Amniotic epithelial cell (primary cell): ENCODE measurements at regions not wholly inside any gene's neighbourhood (a gene's known extent, or its start where the extent isn't known, plus 50 kb on each side); places are given as distances from the start of the nearest gene placed in this dataset.

ENCODE experiments used
- DNase-seq: peaks from one replicate; pipeline ENCODE4 v3.0.0-alpha.2; 2010; ENCODE audit warnings: low read depth

DNA sequence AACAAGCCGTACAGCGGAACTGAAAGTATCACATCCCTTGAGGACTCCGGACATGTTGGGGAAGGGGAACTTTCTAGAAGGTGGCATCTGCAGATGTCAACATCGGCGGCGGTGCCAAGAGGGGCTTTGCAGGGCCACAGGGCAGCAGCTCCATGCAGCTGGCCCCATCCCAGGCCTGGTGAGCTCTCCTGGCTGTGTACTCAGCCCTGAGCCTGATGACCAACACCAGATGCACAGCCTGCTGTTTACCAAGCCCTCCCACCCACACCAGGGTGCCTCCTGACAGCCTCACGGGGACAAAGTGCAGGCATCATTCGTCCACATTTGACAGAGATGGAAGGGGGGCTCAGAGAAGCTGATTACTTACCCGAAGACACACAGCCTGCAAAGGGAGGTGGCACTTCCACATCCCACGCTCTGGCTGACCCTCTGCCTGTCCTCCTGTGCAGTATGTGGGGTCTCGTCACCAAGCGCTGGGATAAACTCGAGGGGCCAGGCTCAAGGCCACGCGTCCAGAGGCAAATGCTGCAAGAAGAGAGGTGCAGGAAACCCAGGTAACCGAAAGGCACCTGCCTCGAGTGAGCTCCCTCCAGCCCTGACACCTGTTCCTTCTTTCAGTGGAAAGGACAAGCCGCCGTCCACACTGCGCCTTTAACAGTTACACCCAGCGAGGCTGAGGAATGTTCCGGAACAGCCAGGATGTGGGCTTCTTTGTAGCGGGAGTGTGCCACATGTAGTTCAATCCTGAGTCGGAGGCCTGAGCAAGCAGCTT is 69.0 kb upstream of the ASAP2 start:
- DNase-seq, result no peak

DNA sequence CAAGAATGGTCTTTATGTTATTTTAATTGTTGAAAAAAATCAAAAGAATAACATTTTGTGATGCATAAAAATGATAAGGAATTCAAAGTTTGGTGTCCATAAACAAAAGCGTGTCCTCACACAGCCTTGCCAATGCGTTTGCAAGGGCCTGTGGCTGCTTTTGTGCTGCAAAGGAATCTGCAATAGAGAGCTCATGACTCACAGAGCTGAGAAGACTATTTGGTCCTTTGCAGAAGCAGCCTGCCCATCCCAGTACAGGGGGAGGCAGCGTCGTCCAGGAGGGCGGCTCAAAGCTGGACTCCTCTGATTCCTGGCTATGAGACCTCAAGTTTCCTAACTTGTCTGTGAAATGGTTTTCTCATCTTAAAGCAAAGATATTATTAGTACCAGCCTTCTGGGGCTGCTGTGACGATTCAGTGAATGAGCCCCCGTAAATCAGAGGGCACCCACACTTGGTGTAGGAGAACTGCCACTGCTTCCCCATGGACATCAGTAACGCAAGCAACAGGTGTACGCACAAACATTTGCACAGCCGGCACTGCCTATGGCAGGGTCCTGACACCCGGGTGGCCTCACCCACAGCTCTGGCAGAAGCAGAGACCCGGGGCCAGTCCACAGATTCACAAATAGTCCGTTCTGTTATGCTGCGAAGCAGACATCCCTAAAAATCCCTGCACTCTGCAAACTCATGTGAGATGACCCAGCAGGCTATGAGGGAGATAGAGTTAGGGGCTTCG is 70.6 kb upstream of the ASAP2 start:
- peak; percentile 47 for DNase-seq

DNA sequence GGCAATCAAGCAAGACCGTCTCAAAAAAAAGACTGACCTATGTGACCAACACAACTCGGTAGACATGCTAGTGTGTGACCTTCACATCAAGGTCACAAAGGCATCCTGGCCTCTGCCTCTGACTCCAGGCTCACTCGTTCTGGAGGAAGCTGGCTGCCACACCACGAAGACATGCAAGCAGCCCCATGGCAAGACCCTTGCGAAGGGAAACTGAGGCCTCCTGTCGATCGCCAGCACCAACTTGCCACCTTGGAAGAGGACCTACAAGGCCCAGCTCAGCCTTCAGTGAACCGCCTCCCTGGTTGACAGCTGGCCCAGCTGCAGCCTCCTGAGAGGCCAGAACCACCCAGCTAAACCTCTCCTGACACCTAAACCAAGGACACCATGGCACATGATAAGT is 79.3 kb upstream of the ASAP2 start:
- no peak for DNase-seq

DNA sequence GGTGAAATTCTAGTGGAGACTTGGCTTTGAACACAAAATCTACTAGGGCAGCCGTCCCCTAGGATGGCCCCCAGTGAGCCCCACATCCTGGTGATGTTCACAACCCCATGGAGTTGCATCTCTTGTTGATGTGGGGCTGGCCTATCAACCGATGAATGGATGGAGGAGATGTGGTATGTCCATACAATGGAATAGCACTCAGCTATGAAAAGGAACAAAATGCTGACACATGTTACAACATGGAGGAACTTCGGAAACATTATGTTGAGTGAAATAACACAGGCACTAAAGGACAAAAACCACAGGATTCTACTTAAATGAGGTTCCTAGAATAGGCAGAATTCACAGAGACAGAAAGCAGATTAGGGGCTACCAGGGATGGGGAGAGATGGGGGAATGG is 80.1 kb upstream of the ASAP2 start:
- no peak for DNase-seq

DNA sequence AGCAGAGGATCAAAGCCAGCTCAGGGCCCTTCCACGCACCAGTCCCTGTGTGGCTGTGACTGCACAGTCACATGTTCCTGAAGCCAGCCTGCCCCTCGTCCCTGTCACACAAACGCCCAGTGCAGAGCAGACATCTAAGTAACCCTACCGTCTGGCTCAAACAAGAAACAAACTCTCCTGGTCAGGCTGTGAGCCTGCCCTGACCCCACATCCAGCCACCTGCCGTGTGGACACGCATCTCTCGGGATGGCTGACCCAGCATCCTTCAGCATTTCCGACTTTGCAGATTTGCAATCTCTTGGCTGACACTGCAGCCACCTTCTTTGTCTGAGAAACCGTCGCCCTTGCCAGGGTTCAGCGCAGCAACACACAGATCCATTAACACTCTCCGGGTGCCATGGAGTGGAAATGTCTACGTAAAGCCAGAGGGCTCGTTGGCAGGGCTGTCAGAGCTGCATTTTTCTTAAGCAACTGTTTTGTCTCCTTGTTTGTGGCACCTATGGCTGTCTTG is 82.3 kb upstream of the ASAP2 start:
- no peak for DNase-seq

DNA sequence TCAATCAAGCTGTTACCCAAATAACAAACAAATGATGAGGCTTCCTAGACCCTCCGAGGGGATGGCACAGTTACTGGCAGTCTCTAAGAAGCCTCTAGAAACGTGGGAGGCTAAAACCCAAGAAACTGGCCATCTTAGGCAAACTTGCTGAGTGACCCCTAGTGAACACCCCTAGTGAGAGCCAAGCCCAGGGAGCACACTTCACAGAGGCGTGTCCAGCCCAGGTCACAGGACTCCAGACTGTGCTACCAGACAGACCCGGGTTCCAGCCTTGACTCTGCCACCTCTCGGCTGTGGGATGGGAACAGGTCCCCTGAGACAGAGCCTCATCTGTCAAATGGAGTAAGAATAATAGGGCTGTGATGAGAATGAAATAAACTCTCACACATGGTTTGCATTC is 83.5 kb upstream of the ASAP2 start:
- DNase-seq, result no peak

DNA sequence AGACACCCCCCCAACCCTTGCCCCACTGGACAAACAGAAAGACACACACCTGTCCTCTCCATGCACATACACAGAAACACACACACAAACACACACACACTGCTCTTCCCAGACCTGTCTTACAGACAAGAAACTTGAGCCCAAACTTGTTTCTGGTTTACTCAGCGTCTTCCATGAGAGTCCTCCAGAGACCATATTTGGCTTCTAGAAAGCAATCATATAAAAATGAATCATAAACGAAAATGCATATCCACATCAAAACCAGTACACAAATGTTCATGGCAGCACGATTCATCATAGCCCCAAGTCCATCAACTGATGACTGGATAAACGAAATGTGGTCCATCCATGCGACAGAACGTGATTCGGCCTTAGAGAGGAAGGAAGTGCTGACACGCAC is 84.2 kb upstream of the ASAP2 start:
- no peak for DNase-seq

DNA sequence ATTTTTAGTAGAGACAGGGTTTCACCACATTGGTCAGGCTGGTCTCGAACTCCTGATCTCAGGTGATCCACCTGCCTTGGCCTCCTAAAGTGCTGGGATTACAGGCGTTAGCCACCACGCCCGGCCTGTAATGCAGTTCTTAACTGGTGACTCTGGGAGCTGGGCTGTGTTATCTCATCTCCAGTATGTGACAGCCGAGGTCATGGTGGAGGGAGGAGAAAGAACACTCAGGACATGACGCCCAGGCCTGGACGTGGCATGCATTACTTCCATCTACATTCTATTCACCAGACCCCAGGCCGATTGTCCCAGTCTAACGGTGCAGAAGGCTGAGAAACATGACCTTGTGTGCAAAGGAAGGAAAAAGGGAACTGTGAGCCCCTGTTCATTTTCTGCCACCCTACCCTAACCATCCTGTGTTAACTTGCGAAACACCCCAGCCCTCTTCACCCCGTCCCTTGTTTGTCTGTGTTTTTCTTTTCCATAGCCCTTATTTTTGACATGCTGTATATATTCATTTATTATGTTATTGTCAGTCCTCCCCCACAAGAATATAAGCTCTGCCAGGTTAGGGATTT is 88.1 kb upstream of the ASAP2 start:
- no peak for DNase-seq

DNA sequence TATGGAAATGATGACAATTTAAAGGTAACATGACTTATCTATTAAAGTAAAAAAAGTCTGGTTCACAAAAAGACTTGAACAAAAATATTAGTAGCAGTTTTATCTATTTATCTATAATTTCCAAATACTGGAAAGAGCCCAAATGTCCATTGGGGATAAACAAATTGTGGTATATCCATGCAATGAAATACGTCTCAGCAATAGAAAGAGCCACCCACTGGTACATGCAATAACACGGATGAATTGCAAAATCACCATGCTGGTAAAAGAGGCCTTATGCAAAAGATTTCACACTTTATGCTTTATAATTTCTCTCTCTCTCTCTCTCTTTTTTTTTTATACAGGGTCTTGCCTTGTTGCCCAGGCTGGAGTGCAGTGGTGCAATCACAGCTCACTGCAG is 91.4 kb upstream of the ASAP2 start:
- no peak for DNase-seq

DNA sequence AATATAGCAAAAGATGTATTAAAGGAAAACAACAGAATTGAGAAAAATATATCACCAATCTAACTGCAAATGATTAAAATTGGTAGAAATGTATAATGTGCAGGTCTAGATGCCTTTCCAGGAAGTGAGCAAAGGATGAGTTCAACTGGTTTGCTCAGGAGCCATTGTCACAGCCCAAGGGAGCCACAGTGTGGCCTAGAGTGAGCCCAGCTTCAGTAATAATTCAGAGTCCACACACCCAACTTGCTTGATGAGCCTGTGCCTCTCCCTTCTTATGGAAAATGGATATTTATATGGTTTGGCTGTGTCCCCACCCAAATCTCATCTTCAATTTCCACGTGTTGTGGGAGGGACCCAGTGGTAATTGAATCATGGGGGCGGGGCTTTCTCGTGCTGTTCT is 92.2 kb upstream of the ASAP2 start:
- no peak for DNase-seq

DNA sequence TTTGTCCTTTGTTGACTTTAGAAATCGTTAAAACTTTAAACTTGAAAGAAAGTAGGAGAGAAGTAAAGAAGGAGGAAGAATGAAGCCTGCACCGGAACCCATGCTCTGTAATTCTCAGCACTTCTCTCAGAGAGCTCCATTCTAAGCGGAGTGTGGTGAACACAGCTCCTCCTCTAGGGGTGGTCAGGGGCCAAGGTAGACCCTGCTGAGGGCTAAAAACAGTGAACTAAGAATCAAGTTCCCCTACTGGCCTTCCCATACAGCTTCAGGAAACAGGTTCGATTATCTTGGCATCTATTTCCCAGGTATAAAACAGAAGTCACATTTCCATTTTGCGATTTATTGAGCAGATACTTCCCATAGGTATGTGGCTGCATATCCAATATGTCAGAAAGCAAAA is 92.7 kb upstream of the ASAP2 start:
- no peak for DNase-seq

DNA sequence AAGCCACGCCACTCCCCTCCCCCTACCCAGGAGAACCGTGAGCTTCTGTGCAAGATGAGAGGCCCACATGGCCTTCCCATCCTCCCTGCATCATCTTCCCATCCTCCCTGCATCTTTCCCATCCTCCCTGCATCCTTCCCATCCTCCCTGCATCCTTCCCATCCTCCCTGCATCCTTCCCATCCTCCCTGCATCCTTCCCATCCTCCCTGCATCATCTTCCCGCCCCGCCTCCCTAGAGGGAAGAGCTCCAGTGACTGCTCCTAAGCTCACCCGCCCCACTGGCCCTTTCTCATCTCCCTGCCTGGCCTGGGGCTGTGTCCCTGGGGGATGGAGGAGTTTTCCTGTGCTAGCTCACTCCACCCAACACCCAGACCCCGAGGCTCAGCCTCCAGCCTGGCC is 93.3 kb upstream of the ASAP2 start:
- no peak for DNase-seq

DNA sequence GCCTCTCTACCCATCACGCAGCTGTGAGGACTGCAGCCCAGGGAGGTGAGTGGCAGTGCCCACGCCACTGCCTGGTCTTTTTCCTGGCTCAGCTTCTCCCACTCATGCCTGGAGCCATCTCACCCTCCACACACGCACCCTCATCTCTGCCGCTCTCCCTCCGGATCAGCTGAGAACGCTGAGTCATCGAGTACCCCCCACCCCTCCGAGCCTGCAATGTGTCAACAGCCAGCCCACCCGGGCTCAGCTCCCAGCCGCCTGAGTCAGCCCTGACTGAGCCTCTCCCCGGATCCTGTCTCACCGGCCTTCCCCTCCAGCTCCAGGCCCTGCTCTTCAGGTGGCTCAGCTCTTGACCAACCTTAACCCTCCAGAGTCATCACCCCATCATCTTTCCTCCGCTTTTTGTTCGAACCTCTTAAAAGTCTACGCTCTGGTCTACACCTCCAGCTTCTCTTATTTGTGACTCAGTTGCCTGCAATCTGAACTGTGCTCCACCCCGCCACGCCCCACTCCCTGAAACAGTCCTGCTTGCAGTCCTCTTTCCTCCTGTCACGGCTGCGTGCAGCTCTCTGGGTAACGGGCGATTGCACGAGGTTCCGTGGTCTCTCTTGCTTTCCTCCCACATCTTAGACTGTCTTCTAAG is 94.4 kb upstream of the ASAP2 start:
- peak; percentile 95 for DNase-seq

DNA sequence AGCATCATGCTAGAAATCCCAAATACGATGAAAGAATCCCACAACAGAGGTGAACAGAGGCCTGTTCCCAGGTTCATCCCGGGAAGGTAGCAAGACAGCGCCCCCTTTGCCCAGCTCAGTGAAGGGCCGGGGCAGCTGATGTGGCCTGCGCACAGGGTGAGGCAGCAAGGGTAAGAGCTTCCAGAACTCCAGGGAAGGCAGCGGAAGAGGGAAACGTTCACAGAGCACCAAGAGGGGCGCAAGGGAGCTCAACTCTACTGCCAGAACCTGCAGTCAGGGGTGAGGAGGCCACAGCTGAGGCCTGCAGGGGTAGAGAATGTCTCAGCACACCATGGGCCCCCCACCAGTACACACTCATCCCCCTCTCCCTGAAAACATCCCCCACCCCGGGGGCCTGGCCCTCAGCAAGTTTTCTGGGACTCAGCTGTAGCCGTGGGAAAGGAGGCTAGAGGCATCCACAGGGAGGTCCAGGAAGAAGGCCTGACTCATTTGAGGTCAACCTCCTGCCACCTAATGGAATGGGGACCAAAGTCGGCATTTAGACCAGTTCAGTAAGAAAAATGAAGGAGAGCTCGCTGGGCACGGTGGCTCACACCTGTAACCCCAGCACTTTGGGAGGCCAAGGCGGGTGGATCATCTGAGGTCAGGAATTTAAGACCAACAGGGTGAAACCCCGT is 95.6 kb upstream of the ASAP2 start:
- DNase-seq, result peak; percentile 31

DNA sequence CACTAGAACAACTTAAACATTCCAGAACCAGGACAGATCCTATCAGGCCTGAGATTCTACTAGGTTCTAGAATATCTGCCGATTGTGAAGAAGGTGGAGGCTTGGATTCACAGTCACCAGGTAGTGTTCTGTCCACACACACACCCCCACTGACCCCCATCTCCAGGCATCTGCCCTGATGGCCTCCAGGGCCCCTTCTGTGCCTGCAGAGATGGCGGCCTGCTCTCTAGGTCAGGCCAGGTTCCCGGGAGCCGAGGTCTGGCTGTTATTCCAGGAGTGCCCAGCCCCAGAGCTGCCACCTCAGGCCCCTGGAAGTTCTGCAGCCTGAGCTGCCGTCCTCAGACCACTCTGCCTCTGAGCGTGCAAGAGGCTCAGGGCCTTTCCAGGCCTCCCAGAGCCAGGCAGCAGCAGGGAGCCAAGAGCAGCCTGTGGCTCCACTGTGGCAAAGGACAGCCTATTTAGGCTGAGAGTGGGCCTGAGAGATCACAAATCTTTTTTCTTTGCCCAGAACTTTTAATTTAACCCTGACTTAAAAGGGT is 96.2 kb upstream of the ASAP2 start:
- DNase-seq, result no peak

DNA sequence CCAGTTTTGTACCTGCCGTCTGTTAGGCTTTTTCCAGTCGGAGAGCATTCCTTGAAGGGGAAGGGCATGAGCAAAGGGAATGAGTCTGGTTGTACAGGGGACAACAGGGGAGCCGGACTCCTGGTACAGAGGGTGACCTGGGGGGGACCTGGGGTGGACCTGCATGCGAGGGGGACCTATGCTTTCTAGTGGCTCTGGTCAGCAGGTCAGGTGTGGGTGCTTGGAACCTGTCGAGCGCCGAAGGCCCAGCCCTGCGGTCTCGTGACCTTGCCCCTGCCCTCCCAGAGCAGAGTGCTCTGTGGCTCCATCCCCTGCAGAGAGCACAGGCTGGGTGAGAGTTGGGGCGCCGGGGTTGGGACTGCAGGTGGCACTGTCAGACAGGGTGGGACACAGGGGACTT is 96.7 kb upstream of the ASAP2 start:
- DNase-seq, result no peak

DNA sequence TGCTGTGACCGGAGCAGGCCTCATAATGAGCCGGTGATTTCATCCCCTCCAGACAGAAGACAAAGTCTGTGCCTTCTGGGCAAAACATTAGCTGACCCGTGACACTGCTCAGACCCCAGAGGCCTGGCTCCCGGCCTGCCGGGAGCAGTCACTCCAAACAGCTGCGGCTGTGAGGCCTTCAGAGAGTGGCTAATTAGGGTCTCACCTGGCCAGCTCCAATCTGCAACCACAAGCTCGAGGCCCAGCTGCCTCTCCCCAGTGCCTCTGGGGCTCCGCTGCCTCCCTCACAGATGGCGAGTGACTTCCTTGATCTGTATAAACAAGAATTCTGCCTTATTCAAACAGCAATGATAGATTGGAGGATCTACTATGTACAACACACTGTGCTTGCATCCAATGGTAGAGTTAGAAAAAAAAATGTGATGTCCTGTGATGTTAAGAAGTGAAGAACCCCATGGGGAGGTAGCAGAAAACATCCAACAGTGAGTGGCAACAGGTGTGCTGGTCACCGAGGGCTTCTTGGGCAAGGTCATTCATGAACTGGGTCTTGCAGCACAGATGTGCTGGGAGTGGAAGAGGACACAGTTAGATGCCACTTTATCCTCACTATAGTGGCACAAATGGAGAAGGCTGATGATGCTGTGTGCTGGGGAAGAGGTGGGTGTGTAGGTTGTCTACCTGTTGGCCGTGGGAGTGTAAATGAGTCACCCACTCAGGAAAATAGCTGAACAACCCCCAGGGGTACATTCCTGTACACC is 98.2 kb upstream of the ASAP2 start:
- no peak for DNase-seq

DNA sequence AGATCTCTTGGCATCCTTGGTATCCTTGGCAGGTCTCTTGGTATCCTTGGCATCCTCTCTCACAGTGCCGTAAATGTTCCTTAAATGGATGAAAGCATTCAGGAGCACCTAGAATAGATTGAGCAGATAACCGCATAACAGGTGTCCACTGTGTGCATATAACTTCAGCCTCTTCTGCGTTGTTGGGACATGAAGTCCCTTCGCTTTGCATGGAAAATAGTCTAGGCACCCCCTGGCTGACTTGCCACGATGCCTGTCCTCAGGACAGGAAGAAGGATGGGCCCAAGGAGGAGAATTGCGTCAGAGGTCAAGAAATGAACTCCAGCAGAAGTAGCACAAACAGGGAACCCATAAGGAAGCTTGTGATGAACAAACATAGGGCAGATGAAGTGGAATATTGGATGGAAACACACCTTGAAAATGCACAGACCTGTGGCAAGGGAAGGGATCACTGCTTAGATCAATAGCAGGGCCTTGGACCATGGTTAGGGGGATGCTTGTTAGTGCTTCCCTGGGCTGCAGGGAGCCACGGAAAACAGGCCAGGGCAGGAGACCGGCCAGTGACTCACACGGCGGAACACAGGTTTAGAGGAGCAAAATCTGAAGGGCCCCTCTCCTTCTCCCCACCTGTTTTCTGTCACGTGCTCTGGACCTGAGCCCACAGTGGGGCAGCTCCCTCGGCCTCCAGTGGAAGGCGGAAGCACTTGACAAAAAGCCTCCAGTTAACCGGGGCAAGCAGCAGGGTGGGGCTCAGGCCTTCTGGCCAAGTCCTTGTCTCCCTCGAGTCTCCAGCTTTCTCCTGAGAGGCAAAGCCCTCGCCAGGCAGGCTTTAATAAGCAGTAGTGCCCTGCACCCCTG is 99.2 kb upstream of the ASAP2 start:
- DNase-seq, result peak; percentile 51

DNA sequence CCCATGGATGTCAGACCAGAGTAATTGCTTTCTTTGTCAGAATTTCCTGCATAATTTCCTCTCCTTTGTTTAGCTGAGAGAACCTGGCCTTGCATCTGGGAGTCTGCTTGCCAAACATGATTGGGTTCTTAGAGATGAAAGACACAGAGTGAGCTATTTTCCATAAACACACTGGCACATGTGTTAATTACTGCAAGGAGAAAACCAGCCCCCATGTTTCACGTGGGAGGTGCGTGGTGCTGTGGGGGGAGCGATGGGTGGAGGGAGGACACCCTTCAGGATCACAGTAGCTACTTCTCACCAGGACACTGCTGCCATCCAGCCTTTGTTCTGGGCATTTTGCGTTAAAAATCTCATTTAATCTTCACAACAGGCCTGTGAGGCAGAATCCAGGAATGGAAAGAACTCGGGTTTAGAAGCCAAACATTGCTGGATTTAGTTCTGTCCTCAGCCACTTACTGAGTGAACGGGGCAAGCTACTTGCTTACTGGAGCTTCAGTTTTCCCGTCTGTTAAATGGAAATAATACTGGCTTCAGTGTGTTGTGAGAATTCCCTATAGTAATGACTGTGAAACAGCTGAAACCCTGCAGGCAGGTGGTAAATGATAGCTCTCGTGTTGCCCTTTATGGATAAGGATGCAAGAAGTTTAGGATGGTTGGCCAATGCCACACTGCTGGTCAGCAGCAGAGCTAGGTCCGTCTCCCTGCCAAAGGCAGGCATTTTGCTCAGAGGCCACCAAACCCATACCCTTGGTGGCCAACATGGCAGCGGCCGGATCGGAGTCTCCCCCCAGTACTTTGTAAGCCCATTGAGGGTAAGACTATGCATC is 100.1 kb upstream of the ASAP2 start:
- DNase-seq, result no peak
